ENCODE measurements at regions not wholly inside any gene's neighbourhood (a gene's known extent, or its start where the extent isn't known, plus 50 kb on each side); places are given as distances from the start of the nearest gene placed in this dataset.

DNA sequence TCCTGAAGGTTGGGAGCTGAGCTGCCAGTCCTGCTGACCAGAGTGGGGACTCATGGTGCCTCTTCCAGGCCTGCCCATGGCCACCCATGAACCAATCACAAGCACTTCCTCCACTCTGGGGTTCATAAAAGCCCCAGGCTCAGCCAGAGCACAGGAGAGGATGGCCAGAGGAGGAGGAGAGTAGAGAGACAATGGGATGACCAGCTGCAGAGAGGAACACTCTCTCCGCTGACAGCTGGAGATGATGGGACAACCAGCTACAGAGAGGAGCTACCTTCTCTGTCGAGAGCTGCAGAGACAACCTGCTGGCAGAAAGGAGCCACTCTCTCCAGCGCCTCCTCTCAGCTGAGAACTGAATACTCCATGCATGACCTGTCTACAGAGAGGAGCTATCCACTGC is 886.1 kb downstream of the BCL11B start (continued):
- TF ChIP-seq, protein P1, sequence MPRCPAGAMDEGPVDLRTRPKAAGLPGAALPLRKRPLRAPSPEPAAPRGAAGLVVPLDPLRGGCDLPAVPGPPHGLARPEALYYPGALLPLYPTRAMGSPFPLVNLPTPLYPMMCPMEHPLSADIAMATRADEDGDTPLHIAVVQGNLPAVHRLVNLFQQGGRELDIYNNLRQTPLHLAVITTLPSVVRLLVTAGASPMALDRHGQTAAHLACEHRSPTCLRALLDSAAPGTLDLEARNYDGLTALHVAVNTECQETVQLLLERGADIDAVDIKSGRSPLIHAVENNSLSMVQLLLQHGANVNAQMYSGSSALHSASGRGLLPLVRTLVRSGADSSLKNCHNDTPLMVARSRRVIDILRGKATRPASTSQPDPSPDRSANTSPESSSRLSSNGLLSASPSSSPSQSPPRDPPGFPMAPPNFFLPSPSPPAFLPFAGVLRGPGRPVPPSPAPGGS (CRISPR knock-in tag; IDR thresholded peaks at IDR 0.05) = no peak
- TF ChIP-seq, protein P2, sequence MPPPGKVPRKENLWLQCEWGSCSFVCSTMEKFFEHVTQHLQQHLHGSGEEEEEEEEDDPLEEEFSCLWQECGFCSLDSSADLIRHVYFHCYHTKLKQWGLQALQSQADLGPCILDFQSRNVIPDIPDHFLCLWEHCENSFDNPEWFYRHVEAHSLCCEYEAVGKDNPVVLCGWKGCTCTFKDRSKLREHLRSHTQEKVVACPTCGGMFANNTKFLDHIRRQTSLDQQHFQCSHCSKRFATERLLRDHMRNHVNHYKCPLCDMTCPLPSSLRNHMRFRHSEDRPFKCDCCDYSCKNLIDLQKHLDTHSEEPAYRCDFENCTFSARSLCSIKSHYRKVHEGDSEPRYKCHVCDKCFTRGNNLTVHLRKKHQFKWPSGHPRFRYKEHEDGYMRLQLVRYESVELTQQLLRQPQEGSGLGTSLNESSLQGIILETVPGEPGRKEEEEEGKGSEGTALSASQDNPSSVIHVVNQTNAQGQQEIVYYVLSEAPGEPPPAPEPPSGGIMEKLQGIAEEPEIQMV (CRISPR knock-in tag; IDR thresholded peaks at IDR 0.05; ENCODE audit: low read depth) = no peak

DNA sequence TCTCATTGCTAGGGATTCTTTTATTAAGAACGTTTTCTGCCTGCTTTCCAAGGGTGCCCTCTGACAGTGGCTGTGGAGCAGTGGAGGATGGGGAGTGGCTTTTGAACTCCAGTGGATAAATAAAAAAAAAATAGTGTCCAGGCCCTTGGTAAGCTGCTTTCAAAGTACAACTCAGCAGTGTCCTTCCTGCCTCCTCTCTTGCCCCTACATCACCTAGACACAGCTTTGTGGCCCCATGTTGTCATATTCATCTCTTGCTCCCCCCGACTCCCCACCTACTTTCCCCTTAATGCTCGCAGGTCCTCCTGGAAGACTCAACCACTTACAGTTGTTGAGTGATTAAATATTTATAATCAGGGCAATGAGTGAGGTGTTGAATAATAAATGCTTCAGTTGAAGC is 880.9 kb downstream of the BCL11B start:
- no peak overlapping the region for H3K4me3 ChIP-seq (replicated peaks in 1 of 3; ENCODE audit: insufficient read depth in 1 of 3, low read depth in 2 of 3, low read length in 3 of 3)
- ATAC-seq = no peak
- no peak overlapping the region for H3K9ac ChIP-seq (ENCODE audit: insufficient read depth, low read depth, low read length)
- H3K27ac ChIP-seq (ENCODE audit: extremely low read length, insufficient read depth, low read length) = no peak overlapping the region
- in situ Hi-C loops (cut with HindIII; ENCODE audit: extremely low pct_ligation_motif_present, low pct_unique_long_range_greater_than_20kb) = no loop called here
- intact Hi-C loops (cut with micrococcal nuclease; ENCODE audit: unreplicated experiment) = no loop called here
- 1% methylated on average over 3 of the region's 3 CpGs for WGBS (ENCODE audit: low lambda C conversion rate)
- no peak overlapping the region for H2AFZ ChIP-seq (ENCODE audit: low read length)
- no peak overlapping the region for H3K4me2 ChIP-seq (ENCODE audit: low read depth, low read length)
- BruUV-seq (replicated peaks) = no TSS peak
- no peak for TF ChIP-seq PRMT3 (CRISPR knock-in tag; IDR thresholded peaks at IDR 0.05; ENCODE audit: borderline replicate concordance, low read depth)
- no peak for TF ChIP-seq ZNF549 (CRISPR knock-in tag; IDR thresholded peaks at IDR 0.05)
- TF ChIP-seq ZMYM2 (CRISPR knock-in tag; IDR thresholded peaks at IDR 0.05) = no peak
- TF ChIP-seq KDM1A (CRISPR knock-in tag; IDR thresholded peaks at IDR 0.05) = no peak
- TF ChIP-seq SETDB1 (CRISPR knock-in tag; IDR thresholded peaks at IDR 0.05; ENCODE audit: borderline replicate concordance) = no peak
- TF ChIP-seq ZNF563 (CRISPR knock-in tag; IDR thresholded peaks at IDR 0.05) = no peak
- no peak for TF ChIP-seq GTF3A (CRISPR knock-in tag; conservative IDR thresholded peaks at IDR 0.05)
- no peak for TF ChIP-seq RXRB (CRISPR knock-in tag; IDR thresholded peaks at IDR 0.05; ENCODE audit: borderline replicate concordance)
- H4K20me1 ChIP-seq (ENCODE audit: insufficient read depth, low read length) = no peaks in the 10 kb centered on the region
- DNase-seq (ENCODE audit: low spot score) = no peak
- H3K9me3 ChIP-seq (ENCODE audit: low read length) = peaks cover 80% of the 10 kb centered on the region
- H3K4me1 ChIP-seq (ENCODE audit: insufficient read depth, low read length) = no peaks in the 10 kb centered on the region
- H3K27me3 ChIP-seq (ENCODE audit: control insufficient read depth in 1 of 2, insufficient read depth in 2 of 2, low read length in 2 of 2) = no peaks in the 10 kb centered on the region
- POLR2A ChIA-PET = no interaction called here
- H3K79me2 ChIP-seq (ENCODE audit: insufficient read depth, low read length) = no peaks in the 10 kb centered on the region
- H3K36me3 ChIP-seq (replicated peaks in 1 of 2; ENCODE audit: control insufficient read depth in 1 of 2, insufficient read depth in 2 of 2, low read length in 2 of 2) = no peaks in the 10 kb centered on the region
- CTCF ChIA-PET (ENCODE audit: low intra/inter-chr PET ratio, low total read pairs) = no interaction called here
- no peak for FAIRE-seq

All from HepG2 (cell line).